SK-N-SH (cell line): ENCODE measurements at regions not wholly inside any gene's neighbourhood (a gene's known extent, or its start where the extent isn't known, plus 50 kb on each side); places are given as distances from the start of the nearest gene placed in this dataset.

Source experiments
- CTCF ChIA-PET: fragments of 300-600, 350-600 bp; formaldehyde crosslinking; extraction: SDS; loops from one replicate; lab custom pipeline; 2021; lab: Yijun Ruan, JAX
- POLR2A ChIA-PET: fragments of 350-600 bp; sonication (Branson Sonifier 250); formaldehyde crosslinking; extraction: SDS; loops from one replicate; lab custom pipeline; 2020; ENCODE audit warnings: antibody characterized with exemption, inconsistent platforms; lab: Yijun Ruan, JAX
- DNase-seq: peaks from one replicate; pipeline ENCODE4 v3.0.0; 2012
- H2AFZ ChIP-seq: fragments of 200-600 bp; sonication (generic); 2 replicates; pipeline ENCODE4 v1.8.1; 2016; ENCODE audit warnings: antibody characterized with exemption, mild to moderate bottlenecking, low read depth
- H3F3A ChIP-seq: fragments of 200-600 bp; sonication (generic); replicated peaks from 2 replicates; pipeline ENCODE3; 2016; ENCODE audit warnings: antibody characterized with exemption, mild to moderate bottlenecking; ENCODE audit not compliant: insufficient read depth
- H3K27ac ChIP-seq, 2 experiments: fragments of 200-500 bp in 1 of 2; fragments of 200-600 bp in 1 of 2; sonication (Bioruptor generic) in 1 of 2; sonication (generic), shearing (Covaris generic) in 1 of 2; 2 replicates each; pipeline versions ENCODE4 v1.5.1 to v1.6.1; 2014 to 2016; ENCODE audit warnings: low read depth in 2 of 2, inconsistent platforms in 1 of 2, low read length in 1 of 2, mild to moderate bottlenecking in 1 of 2, mixed read lengths in 1 of 2
- H3K27me3 ChIP-seq: fragments of 200-600 bp; sonication (generic), shearing (Covaris generic); 2 replicates; pipeline ENCODE4 v1.6.1; 2016; ENCODE audit warnings: mixed run types; ENCODE audit not compliant: insufficient read depth
- H3K36me3 ChIP-seq, 2 experiments: fragments of 200-500 bp in 1 of 2; fragments of 200-600 bp in 1 of 2; sonication (Bioruptor generic) in 1 of 2; sonication (generic) in 1 of 2; replicated peaks in 1 of 2; 2 replicates each; pipeline versions ENCODE3 to v1.5.1; 2014 to 2016; ENCODE audit warnings: low read length in 1 of 2, mild to moderate bottlenecking in 1 of 2; ENCODE audit not compliant: insufficient read depth in 2 of 2, control insufficient read depth in 1 of 2
- H3K4me1 ChIP-seq, 2 experiments: fragments of 200-500 bp in 1 of 2; fragments of 200-600 bp in 1 of 2; sonication (Bioruptor generic) in 1 of 2; sonication (generic), shearing (Covaris generic) in 1 of 2; 2 replicates each; pipeline versions ENCODE4 v1.5.1 to v1.6.1; 2014 to 2016; ENCODE audit warnings: low read depth in 1 of 2, low read length in 1 of 2, mixed run types in 1 of 2; ENCODE audit not compliant: insufficient read depth in 2 of 2, control insufficient read depth in 1 of 2
- H3K4me2 ChIP-seq: fragments of 200-600 bp; sonication (generic), shearing (Covaris generic); 2 replicates; pipeline ENCODE4 v1.6.1; 2017; ENCODE audit warnings: mixed run types
- H3K4me3 ChIP-seq, 2 experiments: fragments of 200-500 bp in 1 of 2; fragments of 200-600 bp in 1 of 2; sonication (Bioruptor generic) in 1 of 2; sonication (generic), shearing (Covaris generic) in 1 of 2; 2 replicates each; pipeline versions ENCODE4 v1.5.1 to v1.8.1; 2014 to 2016; ENCODE audit warnings: low read depth in 2 of 2, inconsistent platforms in 1 of 2, low read length in 1 of 2, mild to moderate bottlenecking in 1 of 2, mixed read lengths in 1 of 2, moderate library complexity in 1 of 2
- H3K79me2 ChIP-seq: fragments of 200-600 bp; sonication (generic); 2 replicates; pipeline ENCODE4 v1.8.1; 2017; ENCODE audit warnings: mild to moderate bottlenecking; ENCODE audit not compliant: insufficient read depth
- H3K9ac ChIP-seq: fragments of 200-600 bp; sonication (generic); 2 replicates; pipeline ENCODE4 v1.6.1; 2017; ENCODE audit warnings: mixed run types
- H3K9me2 ChIP-seq: fragments of 200-600 bp; sonication (generic); 2 replicates; pipeline ENCODE4 v1.6.1; 2017; ENCODE audit warnings: mixed run types
- H3K9me3 ChIP-seq: fragments of 200-600 bp; sonication (generic); 2 replicates; pipeline ENCODE4 v1.6.1; 2017; ENCODE audit warnings: mixed run types, mild to moderate bottlenecking, moderate library complexity
- H4K20me1 ChIP-seq: fragments of 200-600 bp; sonication (generic); 2 replicates; pipeline ENCODE4 v1.6.1; 2017; ENCODE audit warnings: mild to moderate bottlenecking, mixed run types; ENCODE audit not compliant: insufficient read depth
- GATA2 ChIP-seq: sonication (generic); formaldehyde crosslinking; IDR thresholded peaks from 2 replicates; pipeline ENCODE4 v1.5.0; 2020; ENCODE audit warnings: mild to moderate bottlenecking, missing genetic modification reagents
- RAD21 ChIP-seq: IDR thresholded peaks from 2 replicates; pipeline ENCODE4 v1.6.1; 2012; ENCODE audit warnings: mild to moderate bottlenecking, low read length
- RCOR1 ChIP-seq: fragments of 150-350 bp; IDR thresholded peaks from 2 replicates; pipeline ENCODE4 v1.6.1; 2017; ENCODE audit warnings: antibody characterized with exemption, low read length
- RXRA ChIP-seq: IDR thresholded peaks from 2 replicates; pipeline ENCODE4 v1.4.0; 2012; ENCODE audit warnings: low read depth, mild to moderate bottlenecking, borderline replicate concordance
- SMC3 ChIP-seq: IDR thresholded peaks from 2 replicates; pipeline ENCODE4 v1.6.1; 2012; ENCODE audit warnings: low read depth, low read length, improper control_type of control experiment
- WGBS: methylation state at CpG from one replicate; pipeline ENCODE4 v1.1.6; 2017; ENCODE audit warnings: low lambda C conversion rate; 5-methylcytosine and 5-hydroxymethylcytosine counted together
- TF ChIP-seq, protein P1 (sequence below): fragments of 200-600 bp; sonication (generic); IDR thresholded peaks from 2 replicates; pipeline ENCODE4 v1.6.1; 2017; ENCODE audit warnings: antibody characterized with exemption, mild to moderate bottlenecking, moderate library complexity
- TF ChIP-seq, protein P2 (sequence below): IDR thresholded peaks from 2 replicates; pipeline ENCODE4 v1.4.0; 2012; ENCODE audit warnings: low read depth, borderline replicate concordance

DNA sequence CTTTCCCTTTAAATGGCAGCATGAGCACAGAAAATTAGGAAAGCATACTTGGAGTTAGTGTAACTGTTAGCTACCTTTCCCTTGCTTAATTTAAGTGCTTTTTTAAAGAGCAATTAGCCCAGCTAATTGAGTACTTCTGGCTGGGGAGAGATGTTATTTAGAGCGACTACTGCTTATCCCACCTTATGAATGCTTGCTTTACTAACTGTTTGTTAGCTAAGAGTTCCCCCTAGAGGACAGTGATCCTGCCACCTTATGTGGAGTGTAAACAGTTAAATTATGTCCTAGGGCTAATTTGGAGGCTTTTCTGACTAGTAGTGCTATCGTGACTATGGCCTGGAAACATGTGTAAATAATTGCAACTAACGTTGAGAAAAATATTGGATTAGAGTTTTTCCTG is 909.4 kb downstream of the FSTL5 start:
- WGBS: 38% methylated on average over 3 of the region's 3 CpGs
- no peaks in the 10 kb centered on the region for H3F3A ChIP-seq

DNA sequence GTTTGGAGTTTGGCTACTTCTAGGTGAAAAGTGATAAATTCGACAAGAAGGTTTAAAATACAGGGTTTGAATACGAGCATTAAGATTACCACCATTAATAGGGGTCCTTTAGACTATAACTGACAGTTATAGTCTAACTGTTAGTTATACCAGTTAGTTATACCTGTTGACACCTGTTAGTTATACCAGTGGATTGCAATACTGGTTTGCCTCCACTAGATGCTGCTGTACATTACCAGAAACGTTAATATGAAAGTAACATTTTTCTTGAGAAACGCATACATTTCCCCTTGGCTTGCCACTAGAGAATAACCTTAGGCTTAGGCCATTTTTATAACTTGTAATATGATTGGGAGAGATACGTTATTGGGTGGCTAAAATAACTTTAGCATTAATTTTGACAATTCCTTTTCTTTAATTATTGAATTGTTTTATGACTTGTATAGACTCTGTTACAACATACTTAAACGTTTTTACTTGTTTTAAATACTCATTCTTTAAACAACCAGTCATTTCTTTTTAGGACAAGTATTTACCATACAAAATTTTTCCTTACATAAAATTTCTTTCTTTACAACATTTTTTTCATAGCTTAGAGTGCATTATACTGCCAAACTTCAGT is 911.2 kb downstream of the FSTL5 start:
- Histone ChIP-seq H3K4me2 (no peak overlapping the region), H3K4me3 (no peak overlapping the region; a peak in 1 of 4 replicates), H3K27ac (no peak overlapping the region), H3K27me3 (no peaks in the 10 kb centered on the region), H3K9me2 (no peaks in the 10 kb centered on the region), H3K36me3 (no peaks in the 10 kb centered on the region), H3K9me3 (no peaks in the 10 kb centered on the region; the same call in 1 of the 2 replicates), H3K79me2 (no peaks in the 10 kb centered on the region), H2AFZ (no peak overlapping the region), H3K4me1 (no peaks in the 10 kb centered on the region), H4K20me1 (no peaks in the 10 kb centered on the region), H3F3A (no peaks in the 10 kb centered on the region), H3K9ac (no peak overlapping the region)
- no peak for TF ChIP-seq RXRA
- no peak for TF ChIP-seq RCOR1
- TF ChIP-seq RAD21: peak; percentile 58
- TF ChIP-seq, protein P1, sequence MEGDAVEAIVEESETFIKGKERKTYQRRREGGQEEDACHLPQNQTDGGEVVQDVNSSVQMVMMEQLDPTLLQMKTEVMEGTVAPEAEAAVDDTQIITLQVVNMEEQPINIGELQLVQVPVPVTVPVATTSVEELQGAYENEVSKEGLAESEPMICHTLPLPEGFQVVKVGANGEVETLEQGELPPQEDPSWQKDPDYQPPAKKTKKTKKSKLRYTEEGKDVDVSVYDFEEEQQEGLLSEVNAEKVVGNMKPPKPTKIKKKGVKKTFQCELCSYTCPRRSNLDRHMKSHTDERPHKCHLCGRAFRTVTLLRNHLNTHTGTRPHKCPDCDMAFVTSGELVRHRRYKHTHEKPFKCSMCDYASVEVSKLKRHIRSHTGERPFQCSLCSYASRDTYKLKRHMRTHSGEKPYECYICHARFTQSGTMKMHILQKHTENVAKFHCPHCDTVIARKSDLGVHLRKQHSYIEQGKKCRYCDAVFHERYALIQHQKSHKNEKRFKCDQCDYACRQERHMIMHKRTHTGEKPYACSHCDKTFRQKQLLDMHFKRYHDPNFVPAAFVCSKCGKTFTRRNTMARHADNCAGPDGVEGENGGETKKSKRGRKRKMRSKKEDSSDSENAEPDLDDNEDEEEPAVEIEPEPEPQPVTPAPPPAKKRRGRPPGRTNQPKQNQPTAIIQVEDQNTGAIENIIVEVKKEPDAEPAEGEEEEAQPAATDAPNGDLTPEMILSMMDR: peak; percentile 72
- TF ChIP-seq, protein P2, sequence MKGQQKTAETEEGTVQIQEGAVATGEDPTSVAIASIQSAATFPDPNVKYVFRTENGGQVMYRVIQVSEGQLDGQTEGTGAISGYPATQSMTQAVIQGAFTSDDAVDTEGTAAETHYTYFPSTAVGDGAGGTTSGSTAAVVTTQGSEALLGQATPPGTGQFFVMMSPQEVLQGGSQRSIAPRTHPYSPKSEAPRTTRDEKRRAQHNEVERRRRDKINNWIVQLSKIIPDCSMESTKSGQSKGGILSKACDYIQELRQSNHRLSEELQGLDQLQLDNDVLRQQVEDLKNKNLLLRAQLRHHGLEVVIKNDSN: no peak
- TF ChIP-seq SMC3: peak; percentile 44
- no peak for DNase-seq
- ChIA-PET CTCF (interaction anchor here (0.7 to 1.0 kb wide), 2 partner anchors 529 to 912 kb away, joined by 3 read pairs; no protein-coding TSS in a partner anchor), POLR2A (no interaction called here)
- WGBS: 27% methylated on average over 6 of the region's 6 CpGs

More for the DNA sequence above, 909.4 kb downstream of the FSTL5 start:
- Histone ChIP-seq H3K9ac (no peak overlapping the region), H3K9me2 (no peaks in the 10 kb centered on the region), H3K4me2 (no peak overlapping the region), H3K4me3 (no peak overlapping the region), H4K20me1 (no peaks in the 10 kb centered on the region), H3K27ac (no peak overlapping the region), H3K27me3 (no peaks in the 10 kb centered on the region), H3K36me3 (no peaks in the 10 kb centered on the region), H2AFZ (no peak overlapping the region), H3K9me3 (no peaks in the 10 kb centered on the region; the same call in 1 of the 2 replicates), H3K4me1 (no peaks in the 10 kb centered on the region), H3K79me2 (no peaks in the 10 kb centered on the region)
- no peak for TF ChIP-seq GATA2 (CRISPR knock-in tag)
- TF ChIP-seq RAD21: peak; percentile 22; the same call in 1 of the 2 replicates
- ChIA-PET POLR2A (no interaction called here), CTCF (no interaction called here)
- no peak for DNase-seq
